ENCODE measurements at regions not wholly inside any gene's neighbourhood (a gene's known extent, or its start where the extent isn't known, plus 50 kb on each side); places are given as distances from the start of the nearest gene placed in this dataset.

DNA sequence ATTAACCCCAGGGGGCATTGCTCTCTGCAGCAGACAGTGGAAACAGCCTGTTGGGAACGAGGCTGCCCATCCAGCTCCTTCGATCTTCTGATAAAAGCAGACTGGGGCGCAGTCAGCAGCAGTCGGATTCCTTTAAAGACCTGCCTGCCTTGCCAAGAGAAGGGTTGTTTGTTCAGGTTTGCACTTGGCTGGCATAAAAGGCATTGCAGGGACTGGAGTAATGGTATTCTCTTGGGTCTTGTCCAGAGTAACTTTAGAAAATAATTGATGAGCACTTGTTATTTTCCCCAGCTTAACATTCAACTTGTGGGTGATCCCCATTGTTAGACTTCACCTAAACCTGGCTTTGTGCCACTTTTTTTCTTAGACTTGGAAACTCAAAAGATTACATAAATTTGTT lies 67.3 kb upstream of the SLC10A2 start:
- no peak for DNase-seq (ENCODE audit: low spot score)

DNA sequence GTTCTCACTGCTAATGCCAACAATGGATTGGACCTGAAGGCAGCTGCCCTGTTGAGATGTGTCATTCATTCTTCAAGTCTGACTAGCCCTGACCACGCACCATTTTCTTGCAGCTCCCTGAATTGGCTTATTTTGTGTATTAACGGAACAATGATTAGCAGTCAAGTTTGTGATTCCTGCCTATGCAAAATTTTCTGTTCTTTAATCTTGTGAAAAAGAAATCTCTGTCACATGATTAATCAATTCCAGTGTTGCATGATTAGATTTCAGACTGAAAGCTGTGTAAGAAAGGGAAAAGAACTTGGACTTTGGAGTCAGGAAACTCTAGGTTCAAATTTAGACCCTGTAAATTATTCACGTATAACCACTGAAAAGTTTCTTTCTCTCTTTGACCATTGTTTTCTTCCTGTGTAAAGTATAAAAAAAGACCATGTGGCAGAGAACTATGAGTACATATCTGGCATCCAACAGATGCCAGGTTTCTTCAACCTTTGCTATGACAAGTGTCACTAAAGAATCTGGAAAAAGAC lies 64.5 kb upstream of the SLC10A2 start:
- DNase-seq (ENCODE audit: low spot score), result no peak

DNA sequence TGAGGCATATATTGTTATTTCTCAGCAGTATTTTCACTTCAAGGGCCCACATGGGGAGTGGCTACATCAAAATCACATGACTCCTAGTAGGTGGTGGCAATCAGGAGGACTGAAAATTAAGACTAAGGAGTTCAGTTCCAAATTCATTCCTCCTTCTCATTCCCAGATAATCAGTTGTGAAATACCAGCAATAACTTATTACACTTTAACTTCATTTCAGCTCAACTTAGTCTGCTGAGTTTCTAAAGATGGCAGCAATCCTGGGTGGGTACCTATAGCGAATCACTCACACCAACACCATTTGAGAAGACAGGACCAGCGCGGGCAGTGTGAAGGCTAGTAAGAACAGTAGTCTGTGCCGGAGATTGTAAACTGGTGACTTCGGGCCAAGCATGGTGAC lies 63.9 kb upstream of the SLC10A2 start:
- DNase-seq (ENCODE audit: low spot score), result no peak
